ENCODE measurements at regions not wholly inside any gene's neighbourhood (a gene's known extent, or its start where the extent isn't known, plus 50 kb on each side); places are given as distances from the start of the nearest gene placed in this dataset.

DNA sequence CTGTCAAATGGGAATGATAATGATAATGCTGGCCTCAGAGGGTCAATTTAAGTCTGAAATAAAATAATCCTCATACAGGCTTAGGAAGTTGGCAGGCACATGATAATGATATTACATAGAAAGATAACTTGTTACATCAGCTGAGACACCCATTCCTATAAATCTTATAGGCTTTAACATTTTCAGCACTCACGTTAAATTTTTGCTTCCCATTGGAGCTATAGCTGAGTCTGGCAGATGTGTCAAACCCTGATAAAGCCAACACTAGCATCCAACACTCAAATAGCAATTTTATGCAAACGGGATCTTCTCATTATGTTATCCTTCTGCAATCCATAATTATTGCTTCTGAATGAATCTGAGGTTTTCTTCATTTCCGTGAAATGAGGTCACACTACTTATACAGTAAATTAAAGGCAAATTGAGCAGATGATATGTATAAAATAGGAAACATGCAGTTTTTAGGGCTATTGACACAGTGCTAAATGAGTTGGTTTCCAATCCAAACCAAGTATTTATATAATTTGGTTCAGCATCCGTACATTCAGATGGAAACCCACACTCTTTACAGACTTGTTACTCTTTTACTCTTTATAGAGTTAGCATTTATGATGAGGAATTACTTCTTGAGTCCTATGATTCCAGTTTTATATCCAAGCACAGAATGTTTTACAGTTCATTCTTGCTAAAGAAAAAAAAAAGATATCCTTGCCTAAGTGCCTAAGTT is 481.6 kb downstream of the BTBD3 start:
- no peak for TF ChIP-seq CTCF (IDR thresholded peaks at IDR 0.05)
- Histone ChIP-seq H3K27ac (no peak overlapping the region), H3K27me3 (no peaks in the 10 kb centered on the region), H3K9me3 (no peaks in the 10 kb centered on the region), H3K4me1 (no peaks in the 10 kb centered on the region), H3K36me3 (no peaks in the 10 kb centered on the region), H3K4me3 (no peak overlapping the region)
- intact Hi-C loops (cut with DNase I): no loop called here
- DNase-seq (no peak), ATAC-seq (no peak)
- WGBS, 2 donors: 63 to 75% methylated on average over 4 of the region's 4 CpGs

GRCh38 chr20:12404941-12405340 is 487.2 kb downstream of the BTBD3 start:
- intact Hi-C loops (cut with DNase I): no loop called here
- Histone ChIP-seq H3K27ac (no peak overlapping the region), H3K36me3 (no peaks in the 10 kb centered on the region), H3K9me3 (peaks cover 0 to 48% (median 30%) of the 10 kb centered on the region in 11 donors), H3K4me3 (no peak overlapping the region), H3K4me1 (no peaks in the 10 kb centered on the region), H3K27me3 (no peaks in the 10 kb centered on the region)
- ATAC-seq: no peak
- no peak for TF ChIP-seq CTCF (IDR thresholded peaks at IDR 0.05)
- DNase-seq: no peak

GRCh38 chr20:12406978-12407377 is 489.3 kb downstream of the BTBD3 start:
- Histone ChIP-seq H3K9me3 (peaks cover 0 to 48% (median 30%) of the 10 kb centered on the region in 11 donors), H3K27me3 (no peaks in the 10 kb centered on the region), H3K36me3 (no peaks in the 10 kb centered on the region), H3K27ac (no peak overlapping the region), H3K4me3 (no peak overlapping the region), H3K4me1 (no peaks in the 10 kb centered on the region)
- DNase-seq (no peak), ATAC-seq (no peak)
- intact Hi-C loops (cut with DNase I): no loop called here
- TF ChIP-seq CTCF (IDR thresholded peaks at IDR 0.05): no peak

- H3K9me3 ChIP-seq: peaks cover 0 to 48% (median 30%) of the 10 kb centered on the region in 11 donors
- WGBS, 2 donors: 61 to 68% methylated on average over 3 of the region's 3 CpGs
- H3K27me3 ChIP-seq: no peaks in the 10 kb centered on the region
- ATAC-seq (no peak), DNase-seq (no peak)
- intact Hi-C loops (cut with DNase I): no loop called here
- no peak overlapping the region for H3K27ac ChIP-seq
- H3K4me3 ChIP-seq: no peak overlapping the region
- no peaks in the 10 kb centered on the region for H3K36me3 ChIP-seq
- TF ChIP-seq CTCF (IDR thresholded peaks at IDR 0.05): no peak
- H3K4me1 ChIP-seq: no peaks in the 10 kb centered on the region
Measured at GRCh38 chr20:12409501-12409900, 491.8 kb downstream of the BTBD3 start.

All from heart right ventricle (tissue), 16 donors.